GM21447 (cell line): ENCODE measurements at regions not wholly inside any gene's neighbourhood (a gene's known extent, or its start where the extent isn't known, plus 50 kb on each side); places are given as distances from the start of the nearest gene placed in this dataset.
"Not testable (repeated sequence)": the region's sequence is repeated elsewhere in the genome, so short reads cannot be mapped to it uniquely, and the experiment has no call there.

Experiments
- ATAC-seq: cut with Tn5 transposase; IDR thresholded peaks from one replicate; pipeline ENCODE4 v1.9.1; 2021; ENCODE audit not compliant: unreplicated experiment

- no peak for ATAC-seq
These were observed 97.2 kb downstream of the NAV1 start for GRCh38 chr1:201636097-201636496.

GRCh38 chr1:201636510-201636971 lies 97.6 kb downstream of the NAV1 start:
- no peak for ATAC-seq

- ATAC-seq: no peak
These were observed 98.6 kb downstream of the NAV1 start for GRCh38 chr1:201637282-201638079.

- ATAC-seq: no peak
These were observed 100.5 kb downstream of the NAV1 start for GRCh38 chr1:201639391-201639790.

- ATAC-seq: no peak
These were observed 100.9 kb downstream of the NAV1 start for GRCh38 chr1:201639826-201640225.

- no peak for ATAC-seq
These were observed 101.7 kb downstream of the NAV1 start for GRCh38 chr1:201640624-201641023.

- ATAC-seq: no peak
These were observed 102.8 kb downstream of the NAV1 start for GRCh38 chr1:201641524-201642253.

GRCh38 chr1:201643835-201644104 lies 104.8 kb downstream of the NAV1 start:
- no peak for ATAC-seq

- ATAC-seq: no peak
These were observed 105.3 kb downstream of the NAV1 start for GRCh38 chr1:201644197-201644596.

- not testable (repeated sequence) for ATAC-seq
These were observed 106.1 kb downstream of the NAV1 start for GRCh38 chr1:201645000-201645399.

- ATAC-seq: no peak
These were observed 107.0 kb downstream of the NAV1 start for GRCh38 chr1:201645956-201646355.

GRCh38 chr1:201646411-201647022 lies 107.6 kb downstream of the NAV1 start:
- ATAC-seq: no peak

GRCh38 chr1:201647094-201647493 lies 108.2 kb downstream of the NAV1 start:
- ATAC-seq: no peak

- no peak for ATAC-seq
These were observed 108.8 kb downstream of the NAV1 start for GRCh38 chr1:201647722-201648065.

GRCh38 chr1:201648066-201648906 lies 109.4 kb downstream of the NAV1 start:
- no peak for ATAC-seq

GRCh38 chr1:201648907-201649721 lies 110.2 kb downstream of the NAV1 start:
- no peak for ATAC-seq

- no peak for ATAC-seq
These were observed 111.1 kb downstream of the NAV1 start for GRCh38 chr1:201649761-201650622.

GRCh38 chr1:201650623-201650933 lies 111.7 kb downstream of the NAV1 start:
- no peak for ATAC-seq

- no peak for ATAC-seq
These were observed 113.3 kb downstream of the NAV1 start for GRCh38 chr1:201652181-201652580.

GRCh38 chr1:201653233-201653632 lies 114.3 kb downstream of the NAV1 start:
- ATAC-seq: no peak
